Psoas muscle (tissue), 7 donors: ENCODE measurements at regions not wholly inside any gene's neighbourhood (a gene's known extent, or its start where the extent isn't known, plus 50 kb on each side); places are given as distances from the start of the nearest gene placed in this dataset.

Experiments used
- ATAC-seq, 4 donors: fragments of 200-7000 bp; cut with Tn5 transposase; one replicate each; pipeline ENCODE4 v1.9.1; 2020; ENCODE audit warnings: moderate library complexity in 3 of 4, mild to moderate bottlenecking in 2 of 4
- DNase-seq, 2 donors: peaks; one replicate each; pipeline ENCODE4 v3.0.0-alpha.2; 2020
- H3K27ac ChIP-seq: fragments of 200-600 bp; one replicate; pipeline ENCODE4 v1.8.0; 2022
- H3K27me3 ChIP-seq, 3 donors: fragments of 200-600 bp in 1 of 3; one replicate each; pipeline versions ENCODE4 v1.6.1 to v1.8.0; 2013 to 2022; ENCODE audit warnings: low read length in 2 of 3, mild to moderate bottlenecking in 2 of 3, moderate library complexity in 1 of 3; ENCODE audit not compliant: insufficient read depth in 3 of 3
- H3K36me3 ChIP-seq, 2 donors: fragments of 200-600 bp in 1 of 2; one replicate each; pipeline versions ENCODE4 v1.6.1 to v1.8.0; 2013 to 2022; ENCODE audit warnings: low read depth in 1 of 2, mild to moderate bottlenecking in 1 of 2, moderate library complexity in 1 of 2; ENCODE audit not compliant: insufficient read depth in 1 of 2
- H3K4me1 ChIP-seq: fragments of 200-600 bp; one replicate; pipeline ENCODE4 v1.8.0; 2022
- H3K4me3 ChIP-seq: fragments of 200-600 bp; one replicate; pipeline ENCODE4 v1.8.0; 2022; ENCODE audit warnings: mild to moderate bottlenecking
- H3K9me3 ChIP-seq: fragments of 200-600 bp; one replicate; pipeline ENCODE4 v1.8.0; 2022
- WGBS, 3 donors: extraction: QIAGEN DNeasy Blood & Tissue Kit; methylation state at CpG; one replicate each; pipeline versions ENCODE4 v1.1.6 to v1.1.7; 2013; 5-methylcytosine and 5-hydroxymethylcytosine counted together
- intact Hi-C, 2 donors: fragments of 100-400 bp; cut with DNase I; formaldehyde crosslinking; loops; one replicate each; pipeline versions ENCODE4 v1.11.0 to v1.14.2; 2022
- TF ChIP-seq, protein P1 (sequence below): fragments of 200-600 bp; IDR thresholded peaks from one replicate; pipeline ENCODE4 v1.8.0; 2022; ENCODE audit warnings: antibody characterized with exemption
- donor health status: healthy with polysubstance abuse.
- donor health status: DM: no; HTN: no; CAD: no; lungs with moderate emphysema.
- donor health status: Bipolar disorder and iron deficiency.
- donor health status: healthy.
- donor health status: DM: yes; HTN: yes; CAD: no.
- donor health status: DM: no; HTN: no; CAD: no.
- donor health status: DM: yes; HTN: yes; CAD: no.

GRCh38 chr1:30425046-30425445 is 298.3 kb downstream of the MATN1 start:
- Histone ChIP-seq H3K36me3 (no peaks in the 10 kb centered on the region), H3K27me3 (peaks cover 0 to 5% (median 4%) of the 10 kb centered on the region in 3 donors), H3K27ac (no peak overlapping the region), H3K4me3 (no peak overlapping the region), H3K4me1 (no peaks in the 10 kb centered on the region), H3K9me3 (peaks cover 14% of the 10 kb centered on the region)
- intact Hi-C loops, result no loop called here
- 68 to 83% (median 76%) methylated on average over 4 of the region's 4 CpGs for WGBS, 3 donors
- TF ChIP-seq, protein P1, sequence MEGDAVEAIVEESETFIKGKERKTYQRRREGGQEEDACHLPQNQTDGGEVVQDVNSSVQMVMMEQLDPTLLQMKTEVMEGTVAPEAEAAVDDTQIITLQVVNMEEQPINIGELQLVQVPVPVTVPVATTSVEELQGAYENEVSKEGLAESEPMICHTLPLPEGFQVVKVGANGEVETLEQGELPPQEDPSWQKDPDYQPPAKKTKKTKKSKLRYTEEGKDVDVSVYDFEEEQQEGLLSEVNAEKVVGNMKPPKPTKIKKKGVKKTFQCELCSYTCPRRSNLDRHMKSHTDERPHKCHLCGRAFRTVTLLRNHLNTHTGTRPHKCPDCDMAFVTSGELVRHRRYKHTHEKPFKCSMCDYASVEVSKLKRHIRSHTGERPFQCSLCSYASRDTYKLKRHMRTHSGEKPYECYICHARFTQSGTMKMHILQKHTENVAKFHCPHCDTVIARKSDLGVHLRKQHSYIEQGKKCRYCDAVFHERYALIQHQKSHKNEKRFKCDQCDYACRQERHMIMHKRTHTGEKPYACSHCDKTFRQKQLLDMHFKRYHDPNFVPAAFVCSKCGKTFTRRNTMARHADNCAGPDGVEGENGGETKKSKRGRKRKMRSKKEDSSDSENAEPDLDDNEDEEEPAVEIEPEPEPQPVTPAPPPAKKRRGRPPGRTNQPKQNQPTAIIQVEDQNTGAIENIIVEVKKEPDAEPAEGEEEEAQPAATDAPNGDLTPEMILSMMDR, result no peak
- ATAC-seq, result no peak
- DNase-seq, result no peak

- TF ChIP-seq, protein P1, result no peak
- DNase-seq (no peak), ATAC-seq (no peak)
- Histone ChIP-seq H3K9me3 (peaks cover 13% of the 10 kb centered on the region), H3K36me3 (no peaks in the 10 kb centered on the region), H3K4me1 (no peaks in the 10 kb centered on the region), H3K27me3 (peaks cover 0 to 5% (median 4%) of the 10 kb centered on the region in 3 donors), H3K27ac (no peak overlapping the region), H3K4me3 (no peak overlapping the region)
- intact Hi-C loops, result no loop called here
- WGBS, 3 donors, result 61 to 66% (median 66%) methylated on average over 3 of the region's 3 CpGs
Observed at GRCh38 chr1:30423570-30423969, 299.8 kb downstream of the MATN1 start.

DNA sequence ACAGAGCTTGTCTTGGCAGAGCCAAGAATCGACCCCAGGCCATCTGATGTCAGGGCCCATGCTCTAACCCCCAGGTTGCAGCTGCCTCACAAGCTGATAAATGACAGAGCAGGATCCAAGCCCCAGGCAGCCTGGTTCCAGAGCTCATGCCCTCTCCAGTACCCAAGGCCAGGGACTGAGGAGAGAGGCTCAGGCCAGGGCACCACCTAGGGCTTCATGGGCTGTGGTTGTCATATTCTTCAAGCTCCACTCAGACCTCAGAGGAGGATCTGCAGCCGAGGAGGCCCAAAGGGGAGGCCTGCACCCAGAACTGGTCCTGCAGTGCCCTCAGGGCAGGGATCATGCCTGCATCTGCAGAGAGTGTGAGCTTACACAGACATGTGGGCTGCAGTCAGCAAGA is 301.1 kb downstream of the MATN1 start:
- H3K27ac ChIP-seq, result no peak overlapping the region
- 53 to 79% (median 62%) methylated on average over 2 of the region's 2 CpGs for WGBS, 3 donors
- DNase-seq (no peak), ATAC-seq (no peak)
- intact Hi-C loops, result no loop called here
- H3K4me1 ChIP-seq, result no peaks in the 10 kb centered on the region
- no peaks in the 10 kb centered on the region for H3K36me3 ChIP-seq
- TF ChIP-seq, protein P1, result no peak
- peaks cover 0 to 5% (median 4%) of the 10 kb centered on the region in 3 donors for H3K27me3 ChIP-seq
- no peaks in the 10 kb centered on the region for H3K9me3 ChIP-seq
- H3K4me3 ChIP-seq, result no peak overlapping the region

GRCh38 chr1:30420519-30421050 is 302.8 kb downstream of the MATN1 start:
- no peak overlapping the region for H3K4me3 ChIP-seq
- intact Hi-C loops, result no loop called here
- peaks cover 0 to 5% (median 4%) of the 10 kb centered on the region in 3 donors for H3K27me3 ChIP-seq
- TF ChIP-seq, protein P1, result no peak
- DNase-seq (no peak), ATAC-seq (no peak)
- no peak overlapping the region for H3K27ac ChIP-seq
- H3K36me3 ChIP-seq, result no peaks in the 10 kb centered on the region
- H3K4me1 ChIP-seq, result no peaks in the 10 kb centered on the region
- no peaks in the 10 kb centered on the region for H3K9me3 ChIP-seq
- WGBS, 3 donors, result 74 to 81% (median 75%) methylated on average over 7 of the region's 7 CpGs

DNA sequence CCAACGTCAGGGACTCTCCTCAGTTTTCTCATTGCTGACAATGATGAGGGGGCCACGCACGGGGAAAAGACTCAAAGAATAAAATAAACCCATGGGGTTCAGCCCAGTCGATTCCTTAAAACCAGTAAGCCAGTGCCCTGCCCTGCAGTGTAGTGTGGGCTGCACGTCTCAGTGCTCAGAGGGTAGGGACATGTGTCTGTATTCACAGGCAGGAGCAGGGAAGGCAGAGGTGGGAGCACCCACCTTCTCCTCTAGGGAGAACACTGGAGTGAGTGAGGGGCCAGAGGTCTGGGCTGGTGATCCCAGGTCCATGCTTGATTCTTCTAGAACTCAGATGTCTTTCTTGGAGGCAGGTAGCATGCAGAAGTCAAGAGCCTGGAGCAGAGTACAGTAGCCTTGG is 303.6 kb downstream of the MATN1 start:
- peaks cover 0 to 4% (median 2%) of the 10 kb centered on the region in 3 donors for H3K27me3 ChIP-seq
- intact Hi-C loops, result no loop called here
- no peak for ATAC-seq

More for the DNA sequence above, 303.6 kb downstream of the MATN1 start:
- H3K4me3 ChIP-seq, result no peak overlapping the region
- H3K27ac ChIP-seq, result no peak overlapping the region
- no peaks in the 10 kb centered on the region for H3K36me3 ChIP-seq
- no peaks in the 10 kb centered on the region for H3K9me3 ChIP-seq
- DNase-seq, result no peak
- WGBS, 3 donors, result 68 to 80% (median 73%) methylated on average over 5 of the region's 5 CpGs
- TF ChIP-seq, protein P1, result no peak
- no peaks in the 10 kb centered on the region for H3K4me1 ChIP-seq
